ENCODE measurements at regions not wholly inside any gene's neighbourhood (a gene's known extent, or its start where the extent isn't known, plus 50 kb on each side); places are given as distances from the start of the nearest gene placed in this dataset.

- no peaks in the 10 kb centered on the region; the same call in 1 of the 2 replicates for H3K27me3 ChIP-seq (replicated peaks; ENCODE audit: control insufficient read depth, insufficient read depth, low read length)
- no peak for DNase-seq (ENCODE audit: extremely low read depth, insufficient read length)
Observed at GRCh38 chr3:127342735-127343134, 54.9 kb upstream of the PRR20G start.

GRCh38 chr3:127339928-127340861 lies 52.3 kb upstream of the PRR20G start:
- no peak for DNase-seq (ENCODE audit: extremely low read depth, insufficient read length)
- no peak overlapping the region for H3K4me3 ChIP-seq (replicated peaks; ENCODE audit: low read depth, low read length)
- peaks cover 2% of the 10 kb centered on the region for H3K27me3 ChIP-seq (replicated peaks; ENCODE audit: control insufficient read depth, insufficient read depth, low read length)
- TF ChIP-seq CTCF (IDR thresholded peaks at IDR 0.05; ENCODE audit: insufficient read depth, low read length, poor library complexity, severe bottlenecking) = no peak
- H3K36me3 ChIP-seq (ENCODE audit: control insufficient read depth, insufficient read depth, low read length) = no peaks in the 10 kb centered on the region

More at GRCh38 chr3:127342735-127343134, 54.9 kb upstream of the PRR20G start:
- no peaks in the 10 kb centered on the region for H3K36me3 ChIP-seq (ENCODE audit: control insufficient read depth, insufficient read depth, low read length)
- H3K4me3 ChIP-seq (replicated peaks; ENCODE audit: low read depth, low read length) = no peak overlapping the region
- no peak for TF ChIP-seq CTCF (IDR thresholded peaks at IDR 0.05; ENCODE audit: insufficient read depth, low read length, poor library complexity, severe bottlenecking)

GRCh38 chr3:127339016-127339415 lies 51.2 kb upstream of the PRR20G start:
- no peak for DNase-seq (ENCODE audit: extremely low read depth, insufficient read length)
- peaks cover 2% of the 10 kb centered on the region for H3K27me3 ChIP-seq (replicated peaks; ENCODE audit: control insufficient read depth, insufficient read depth, low read length)
- no peak overlapping the region for H3K4me3 ChIP-seq (replicated peaks; ENCODE audit: low read depth, low read length)
- no peaks in the 10 kb centered on the region for H3K36me3 ChIP-seq (ENCODE audit: control insufficient read depth, insufficient read depth, low read length)
- TF ChIP-seq CTCF (IDR thresholded peaks at IDR 0.05; ENCODE audit: insufficient read depth, low read length, poor library complexity, severe bottlenecking) = no peak

- Histone ChIP-seq H3K36me3 (ENCODE audit: control insufficient read depth, insufficient read depth, low read length) (no peaks in the 10 kb centered on the region), H3K4me3 (replicated peaks; ENCODE audit: low read depth, low read length) (no peak overlapping the region), H3K27me3 (replicated peaks; ENCODE audit: control insufficient read depth, insufficient read depth, low read length) (peaks cover 2% of the 10 kb centered on the region)
- DNase-seq (ENCODE audit: extremely low read depth, insufficient read length) = no peak
- TF ChIP-seq CTCF (IDR thresholded peaks at IDR 0.05; ENCODE audit: insufficient read depth, low read length, poor library complexity, severe bottlenecking) = no peak
Observed at GRCh38 chr3:127337911-127338531, 50.2 kb upstream of the PRR20G start.

Data from GM06990 (cell line).